Activated T-helper 9 cell treated with anti-CD3 and anti-CD28 coated beads, Interleukin-2, amount 50 U/mL, for 16 hours (primary cell): ENCODE measurements at regions not wholly inside any gene's neighbourhood (a gene's known extent, or its start where the extent isn't known, plus 50 kb on each side); places are given as distances from the start of the nearest gene placed in this dataset.

Experiments
- DNase-seq: peaks from one replicate; pipeline ENCODE4 v3.0.0-alpha.2; 2020; ENCODE audit warnings: low read depth

DNA sequence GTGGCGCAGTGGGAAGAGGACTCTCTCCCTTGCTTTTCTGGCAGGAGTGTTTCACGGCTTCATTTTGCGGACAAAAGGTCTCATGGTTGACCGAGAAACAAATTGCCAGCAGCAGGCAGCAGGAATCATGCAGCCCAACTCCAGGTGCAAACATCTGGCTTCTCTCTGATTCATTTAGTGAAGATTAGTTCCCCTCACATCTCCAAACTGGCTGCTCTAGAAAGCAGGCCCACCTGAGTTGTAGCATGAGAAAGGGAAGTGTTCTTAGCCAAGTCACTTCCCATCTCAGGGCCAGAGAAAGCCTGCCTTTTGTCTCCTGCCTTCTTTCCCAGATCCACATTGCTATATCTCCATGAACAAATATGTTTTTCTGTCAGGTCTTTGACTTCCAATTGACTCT, 120.8 kb upstream of the CCDC196 start:
- DNase-seq: no peak

DNA sequence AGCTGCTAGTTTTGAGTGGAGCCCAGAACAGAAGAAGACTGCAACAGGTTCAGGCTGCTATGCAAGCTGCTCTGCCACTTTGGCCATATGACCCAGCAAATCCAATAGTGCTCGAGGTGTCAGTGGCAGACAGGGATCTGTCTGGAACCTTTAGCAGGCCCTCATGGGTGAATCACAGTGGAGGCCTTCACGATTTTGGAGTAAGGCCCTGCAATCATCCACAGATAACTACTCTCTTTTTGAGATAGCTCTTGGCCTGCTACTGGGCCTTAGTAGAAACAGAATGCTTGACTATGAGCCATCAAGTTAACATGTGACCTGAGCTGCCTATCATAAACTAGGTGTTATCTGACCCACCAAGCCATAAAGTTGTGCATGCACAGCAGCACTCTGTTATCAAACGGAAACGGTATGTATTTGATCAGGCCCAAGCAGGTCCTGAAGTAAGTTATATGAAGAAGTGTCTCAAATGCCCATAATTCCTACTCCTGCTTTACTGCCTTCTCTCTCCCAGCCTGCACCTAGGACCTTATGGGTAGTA, 116.9 kb upstream of the CCDC196 start:
- no peak for DNase-seq

DNA sequence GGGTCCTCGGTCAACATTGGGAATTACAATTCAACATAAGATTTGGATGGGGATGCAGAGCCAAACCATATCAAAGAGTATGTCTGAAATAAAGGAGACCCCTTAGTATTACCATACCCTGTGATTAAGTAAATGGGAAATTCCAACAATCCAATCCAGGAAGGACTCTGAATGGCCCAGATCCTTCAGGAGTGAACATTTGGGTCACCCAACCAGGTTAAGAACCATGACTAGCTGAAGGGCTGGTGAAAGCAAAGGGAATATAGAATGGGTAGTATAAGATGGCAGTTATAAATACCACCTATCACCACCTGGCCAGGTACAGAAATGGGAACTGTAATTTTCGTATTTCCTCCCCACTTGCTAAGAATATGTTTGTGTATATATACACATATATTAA, 114.4 kb upstream of the CCDC196 start:
- no peak for DNase-seq

DNA sequence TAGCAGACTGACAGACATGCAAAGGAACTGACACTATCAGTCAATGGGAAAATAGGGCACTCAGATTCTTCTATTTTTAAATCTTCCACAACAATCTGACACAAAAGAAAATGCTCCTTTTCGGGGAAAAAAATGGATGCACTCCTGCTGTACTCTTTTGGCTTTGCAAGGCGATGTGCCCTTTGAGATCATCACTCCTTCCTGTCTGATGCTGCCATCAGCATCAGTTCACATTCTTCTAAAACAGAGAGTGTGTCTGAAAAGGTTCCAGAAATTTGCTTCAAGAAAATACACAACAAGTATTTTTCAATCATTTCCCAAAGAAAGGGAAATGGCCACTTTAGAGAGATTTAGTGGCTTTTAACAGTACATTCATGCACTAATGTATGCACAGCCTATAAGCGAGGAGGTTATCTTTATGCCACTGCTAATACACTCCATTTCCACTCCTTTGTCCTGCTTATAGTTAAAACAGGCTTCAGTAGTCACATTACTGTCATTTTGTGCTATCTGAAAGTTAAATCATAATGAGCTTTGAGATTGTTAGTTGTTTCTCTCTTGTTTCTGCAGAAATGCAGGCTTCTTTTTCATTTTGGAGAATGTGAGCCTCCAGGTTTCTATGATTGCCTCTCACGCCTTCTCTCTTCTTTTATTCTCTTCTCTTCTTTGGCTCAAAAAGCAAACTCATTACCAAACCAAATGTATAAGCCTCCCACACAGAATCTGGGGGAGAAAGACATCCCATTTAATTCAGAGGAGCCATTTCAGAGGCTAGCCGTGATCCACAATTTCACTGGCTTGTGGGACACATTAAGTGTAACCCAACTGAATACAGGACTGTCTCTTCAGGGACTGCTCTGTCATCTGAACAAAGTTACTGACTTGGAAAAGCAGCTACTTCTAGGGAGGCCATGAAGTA, 110.9 kb upstream of the CCDC196 start:
- no peak for DNase-seq

DNA sequence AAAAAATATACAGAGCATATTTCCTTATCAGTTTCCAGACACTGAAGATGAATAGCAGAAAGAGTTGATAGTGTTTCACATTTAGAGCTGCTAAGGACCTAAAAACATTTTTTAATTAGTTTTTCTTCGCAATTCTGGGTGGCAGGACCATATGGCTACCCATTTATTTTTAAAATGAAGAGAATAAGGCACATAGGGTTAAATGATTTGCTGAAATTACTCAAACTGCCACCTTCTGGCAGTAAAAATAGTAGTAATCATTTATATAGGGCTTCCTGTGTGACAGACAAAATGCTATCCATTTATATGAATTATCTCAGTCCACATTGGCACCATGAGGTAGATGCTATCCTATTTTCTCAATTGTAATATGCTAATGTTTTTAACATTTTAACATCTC, 108.6 kb upstream of the CCDC196 start:
- DNase-seq: no peak

GRCh38 chr14:66378712-66379505, 107.3 kb upstream of the CCDC196 start:
- no peak for DNase-seq

DNA sequence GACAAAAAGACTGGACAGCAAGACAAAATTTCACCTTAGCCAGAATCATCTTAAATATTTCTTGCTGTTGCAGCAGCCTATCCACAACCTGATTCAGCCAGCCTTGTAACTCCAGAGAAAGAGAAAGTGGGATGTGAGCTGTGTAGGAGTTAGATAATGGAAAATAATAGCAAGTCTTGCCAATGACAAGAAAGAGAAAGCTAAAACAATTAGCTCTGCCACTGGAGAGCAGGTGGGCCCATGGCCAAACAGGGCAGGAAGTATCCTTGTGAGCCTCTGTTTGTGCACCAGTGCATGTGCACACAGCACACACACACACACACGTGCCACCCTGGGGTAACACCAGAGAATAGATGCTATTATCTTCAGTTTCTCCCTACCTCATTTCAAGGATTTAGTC, 106.0 kb upstream of the CCDC196 start:
- no peak for DNase-seq

- DNase-seq: no peak
These were observed 104.4 kb upstream of the CCDC196 start for GRCh38 chr14:66381755-66382154.

GRCh38 chr14:66383257-66383656, 102.9 kb upstream of the CCDC196 start:
- DNase-seq: no peak

GRCh38 chr14:66383771-66384170, 102.4 kb upstream of the CCDC196 start:
- DNase-seq: no peak

- DNase-seq: no peak
These were observed 97.7 kb upstream of the CCDC196 start for GRCh38 chr14:66388516-66388915.

- no peak for DNase-seq
These were observed 96.7 kb upstream of the CCDC196 start for GRCh38 chr14:66389481-66389880.

- DNase-seq: no peak
These were observed 90.9 kb upstream of the CCDC196 start for GRCh38 chr14:66395300-66395699.

- no peak for DNase-seq
These were observed 90.0 kb upstream of the CCDC196 start for GRCh38 chr14:66396164-66396563.

DNA sequence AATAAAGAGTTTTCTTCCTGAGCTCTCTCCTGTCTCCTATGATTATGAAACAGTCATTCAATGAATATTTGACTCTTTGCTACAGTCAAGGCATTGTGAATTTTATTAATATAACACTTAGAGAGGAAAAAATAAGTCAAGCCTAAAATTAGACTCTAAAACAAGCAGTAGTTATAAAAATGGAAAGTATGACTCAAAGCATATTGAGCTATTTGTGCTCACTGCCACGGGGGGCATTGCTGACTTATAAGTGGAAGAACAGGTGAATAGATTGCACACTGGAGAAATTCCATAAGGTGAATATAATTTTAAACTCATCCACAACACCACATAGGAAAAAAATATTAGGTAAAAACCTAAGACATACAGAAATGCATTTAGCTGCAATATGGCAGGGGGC, 87.7 kb upstream of the CCDC196 start:
- DNase-seq: no peak

- DNase-seq: no peak
These were observed 84.6 kb upstream of the CCDC196 start for GRCh38 chr14:66401449-66402095.

- no peak for DNase-seq
These were observed 83.0 kb upstream of the CCDC196 start for GRCh38 chr14:66403183-66403582.

DNA sequence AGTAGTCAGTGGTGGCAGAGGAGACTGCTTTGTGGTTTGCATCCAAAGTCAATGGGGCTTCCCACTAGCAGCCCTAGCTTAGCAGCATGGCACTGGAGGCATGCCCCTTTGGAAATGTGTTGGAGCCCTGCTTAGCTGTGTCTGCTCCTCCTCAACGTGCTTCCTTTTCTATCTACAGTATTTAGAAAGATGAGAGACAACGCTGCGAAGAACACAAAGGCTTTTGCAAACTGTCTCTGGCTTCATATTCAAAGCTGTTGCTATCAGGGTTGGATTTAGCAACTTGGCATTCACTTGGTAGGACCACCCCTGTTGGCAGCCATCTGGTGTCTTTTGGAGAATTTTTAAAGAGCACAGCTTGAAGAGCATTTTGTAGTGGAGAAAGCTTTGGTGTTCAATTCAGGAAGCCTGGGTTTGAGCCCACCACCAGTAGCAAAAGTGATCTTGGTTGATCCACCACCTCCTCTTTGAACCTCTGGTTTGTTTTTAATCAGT, 82.1 kb upstream of the CCDC196 start:
- no peak for DNase-seq

DNA sequence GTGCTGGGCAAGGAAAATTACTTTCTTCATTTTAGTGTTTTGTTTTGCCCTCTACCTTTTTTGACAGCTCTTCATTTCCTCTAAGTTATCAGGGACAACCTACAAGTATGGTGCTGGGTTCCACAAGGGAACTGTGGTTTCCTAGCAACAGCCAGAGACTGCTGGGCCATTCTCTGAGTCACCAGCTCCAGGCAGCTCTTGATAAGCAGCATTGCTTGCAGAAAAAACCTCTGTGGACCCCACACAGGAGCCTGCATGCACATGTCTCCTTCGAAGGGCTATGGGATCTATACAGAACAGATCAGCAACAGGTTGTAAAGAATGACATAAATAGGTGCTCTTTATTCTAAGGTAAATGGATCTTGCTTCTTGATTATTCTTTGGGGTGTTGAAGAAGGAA, 81.0 kb upstream of the CCDC196 start:
- DNase-seq: no peak

DNA sequence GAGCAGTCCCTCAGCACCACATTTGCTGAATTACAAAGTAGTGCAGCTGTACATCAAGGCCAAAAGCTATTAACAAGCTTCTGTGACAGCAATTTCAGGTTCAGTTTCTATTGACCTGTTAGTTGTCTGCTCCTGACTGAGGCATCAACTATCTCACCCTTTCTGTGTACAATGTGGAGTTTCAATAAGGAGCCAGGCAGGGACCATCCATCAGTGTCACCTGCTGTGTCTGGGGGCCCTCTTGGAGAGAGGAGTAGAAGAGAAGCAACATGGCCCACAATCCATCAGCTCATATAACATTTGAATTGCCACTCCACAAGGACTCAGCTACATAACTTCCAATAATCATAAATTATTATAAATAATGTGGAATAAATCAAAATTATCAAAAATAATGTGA, 72.3 kb upstream of the CCDC196 start:
- DNase-seq: no peak

DNA sequence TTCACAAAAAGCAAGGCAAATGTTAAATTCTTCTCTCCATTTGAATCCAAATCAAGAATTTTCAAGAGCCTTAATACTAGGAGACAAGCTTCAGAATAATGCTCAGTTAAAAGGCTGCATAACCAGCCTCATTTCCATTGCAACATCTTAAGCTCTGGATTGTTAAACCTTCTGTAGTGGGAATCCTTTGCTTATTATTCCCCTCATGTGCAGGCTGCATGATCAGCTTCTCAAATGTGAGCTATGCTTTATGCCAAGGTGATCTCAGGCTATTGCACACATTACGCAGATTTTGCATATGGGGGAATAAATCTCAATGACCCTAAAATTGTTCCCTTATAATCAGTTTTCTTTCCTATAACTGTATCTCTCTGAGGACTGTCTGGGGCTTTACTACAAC, 71.7 kb upstream of the CCDC196 start:
- no peak for DNase-seq

- DNase-seq: no peak
These were observed 65.7 kb upstream of the CCDC196 start for GRCh38 chr14:66420251-66421006.
